Ramos (cell line): ENCODE measurements at regions not wholly inside any gene's neighbourhood (a gene's known extent, or its start where the extent isn't known, plus 50 kb on each side); places are given as distances from the start of the nearest gene placed in this dataset.

Source experiments
- in situ Hi-C: fragments of 300-500 bp; cut with MboI; formaldehyde crosslinking; loops from one replicate; pipeline ENCODE4 v1.14.3; 2022; ENCODE audit warnings: low sequenced_read_pairs; ENCODE audit not compliant: unreplicated experiment

GRCh38 chr13:44165221-44165888, 208.3 kb upstream of the SERP2 start:
- in situ Hi-C loops: no loop called here

GRCh38 chr13:44165889-44166496, 207.6 kb upstream of the SERP2 start:
- in situ Hi-C loops: no loop called here

GRCh38 chr13:44169018-44169911, 204.4 kb upstream of the SERP2 start:
- in situ Hi-C loops: no loop called here

- in situ Hi-C loops: no loop called here
Measured at GRCh38 chr13:44170731-44171130, 202.9 kb upstream of the SERP2 start.

- in situ Hi-C loops: no loop called here
Measured at GRCh38 chr13:44171156-44171555, 202.5 kb upstream of the SERP2 start.

- in situ Hi-C loops: no loop called here
Measured at GRCh38 chr13:44171861-44172260, 201.8 kb upstream of the SERP2 start.

GRCh38 chr13:44172281-44172810, 201.3 kb upstream of the SERP2 start:
- in situ Hi-C loops: no loop called here

GRCh38 chr13:44174769-44175425, 198.7 kb upstream of the SERP2 start:
- in situ Hi-C loops: no loop called here

GRCh38 chr13:44176173-44176572, 197.5 kb upstream of the SERP2 start:
- in situ Hi-C loops: no loop called here

- in situ Hi-C loops: no loop called here
Measured at GRCh38 chr13:44180876-44181536, 192.6 kb upstream of the SERP2 start.

- in situ Hi-C loops: no loop called here
Measured at GRCh38 chr13:44181931-44182330, 191.7 kb upstream of the SERP2 start.

- in situ Hi-C loops: no loop called here
Measured at GRCh38 chr13:44184740-44185139, 188.9 kb upstream of the SERP2 start.

GRCh38 chr13:44188257-44188656, 185.4 kb upstream of the SERP2 start:
- in situ Hi-C loops: no loop called here

- in situ Hi-C loops: no loop called here
Measured at GRCh38 chr13:44189085-44189484, 184.5 kb upstream of the SERP2 start.

- in situ Hi-C loops: no loop called here
Measured at GRCh38 chr13:44191103-44191502, 182.5 kb upstream of the SERP2 start.

- in situ Hi-C loops: no loop called here
Measured at GRCh38 chr13:44191504-44192171, 182.0 kb upstream of the SERP2 start.

GRCh38 chr13:44193731-44194130, 179.9 kb upstream of the SERP2 start:
- in situ Hi-C loops: no loop called here

- in situ Hi-C loops: no loop called here
Measured at GRCh38 chr13:44195245-44195644, 178.4 kb upstream of the SERP2 start.

- in situ Hi-C loops: no loop called here
Measured at GRCh38 chr13:44196196-44196751, 177.3 kb upstream of the SERP2 start.
